Upper lobe of left lung (tissue), 6 donors: ENCODE measurements at regions not wholly inside any gene's neighbourhood (a gene's known extent, or its start where the extent isn't known, plus 50 kb on each side); places are given as distances from the start of the nearest gene placed in this dataset.

Source experiments
- ATAC-seq, 2 donors: fragments of 200-7000 bp; cut with Tn5 transposase; one replicate each; pipeline ENCODE4 v1.9.1; 2022; ENCODE audit warnings: mild to moderate bottlenecking in 2 of 2, moderate library complexity in 2 of 2; ENCODE audit not compliant: low FRiP score in 2 of 2
- DNase-seq, 2 donors: peaks; one replicate each; pipeline ENCODE4 v3.0.0-alpha.2; 2019 to 2020
- H3K27ac ChIP-seq, 4 donors: fragments of 200-600 bp; sonication (generic); one replicate each; pipeline ENCODE4 v1.5.1; 2016 to 2019
- H3K27me3 ChIP-seq, 4 donors: fragments of 200-600 bp; sonication (generic); one replicate each; pipeline ENCODE4 v1.5.1; 2017 to 2019
- H3K36me3 ChIP-seq, 4 donors: fragments of 200-600 bp; sonication (generic); one replicate each; pipeline ENCODE4 v1.5.1; 2016 to 2019
- H3K4me1 ChIP-seq, 4 donors: fragments of 200-600 bp; sonication (generic); one replicate each; pipeline ENCODE4 v1.5.1; 2018 to 2019
- H3K4me3 ChIP-seq, 4 donors: fragments of 200-600 bp; sonication (generic); one replicate each; pipeline ENCODE4 v1.5.1; 2017 to 2019; ENCODE audit warnings: mild to moderate bottlenecking in 2 of 4, moderate library complexity in 1 of 4
- H3K9me3 ChIP-seq, 4 donors: fragments of 200-600 bp; sonication (generic); one replicate each; pipeline ENCODE4 v1.5.1; 2018 to 2019
- CTCF ChIP-seq, 6 experiments: fragments of 450-650 bp in 4 of 6; fragments of 200-600 bp in 2 of 6; sonication (generic) in 2 of 6; IDR thresholded peaks; one replicate each; pipeline ENCODE4 v1.5.1; 2016 to 2019; ENCODE audit warnings: antibody characterized with exemption in 6 of 6
- EP300 ChIP-seq, 4 donors: sonication (generic); formaldehyde crosslinking; IDR thresholded peaks; one replicate each; pipeline ENCODE4 v1.5.1; 2017; ENCODE audit warnings: antibody characterized with exemption in 4 of 4, control low read depth in 2 of 4
- POLR2A ChIP-seq, 4 donors: fragments of 450-650 bp; IDR thresholded peaks; one replicate each; pipeline ENCODE4 v1.5.1; 2016 to 2017; ENCODE audit warnings: antibody characterized with exemption in 4 of 4, mild to moderate bottlenecking in 2 of 4
- POLR2AphosphoS5 ChIP-seq, 2 donors: sonication (generic); formaldehyde crosslinking; IDR thresholded peaks; one replicate each; pipeline ENCODE4 v1.5.1; 2017; ENCODE audit warnings: antibody characterized with exemption in 2 of 2
- WGBS, 2 donors: methylation state at CpG; one replicate each; pipeline ENCODE4 v1.1.5; 2017 to 2018; 5-methylcytosine and 5-hydroxymethylcytosine counted together
- donor health status: DM: no; HTN: no; CAD: no; lungs with moderate emphysema.
- donor health status: DM: no; HTN: yes; CAD: no; lungs with severe emphysema.

- no peak for DNase-seq
- 52 to 75% methylated on average over 2 of the region's 2 CpGs for WGBS, 2 donors
- Histone ChIP-seq H3K9me3 (no peaks in the 10 kb centered on the region), H3K27ac (no peak overlapping the region), H3K36me3 (no peaks in the 10 kb centered on the region), H3K27me3 (no peaks in the 10 kb centered on the region), H3K4me1 (no peaks in the 10 kb centered on the region), H3K4me3 (no peak overlapping the region)
- no peak for TF ChIP-seq POLR2A (IDR thresholded peaks at IDR 0.05)
- no peak for TF ChIP-seq POLR2AphosphoS5 (IDR thresholded peaks at IDR 0.05)
- no peak for TF ChIP-seq EP300 (IDR thresholded peaks at IDR 0.05)
- TF ChIP-seq CTCF (IDR thresholded peaks at IDR 0.05) = no peak
- no peak for ATAC-seq
Observed at GRCh38 chr2:149849136-149849535, 261.6 kb upstream of the MMADHC start.

- Histone ChIP-seq H3K4me1 (no peaks in the 10 kb centered on the region), H3K27me3 (no peaks in the 10 kb centered on the region), H3K27ac (no peak overlapping the region), H3K4me3 (no peak overlapping the region), H3K36me3 (no peaks in the 10 kb centered on the region), H3K9me3 (no peaks in the 10 kb centered on the region)
- DNase-seq (no peak), ATAC-seq (no peak)
- WGBS, 2 donors = 70 to 83% methylated on average over 1 of the region's 1 CpG
- TF ChIP-seq POLR2AphosphoS5 (IDR thresholded peaks at IDR 0.05) (no peak), CTCF (IDR thresholded peaks at IDR 0.05) (no peak), EP300 (IDR thresholded peaks at IDR 0.05) (no peak), POLR2A (IDR thresholded peaks at IDR 0.05) (no peak)
Observed at GRCh38 chr2:149841396-149841795, 253.8 kb upstream of the MMADHC start.

GRCh38 chr2:149832324-149832723 lies 244.7 kb upstream of the MMADHC start:
- Histone ChIP-seq H3K9me3 (no peaks in the 10 kb centered on the region), H3K4me3 (no peak overlapping the region), H3K27ac (no peak overlapping the region), H3K36me3 (no peaks in the 10 kb centered on the region), H3K27me3 (no peaks in the 10 kb centered on the region), H3K4me1 (no peaks in the 10 kb centered on the region)
- DNase-seq (no peak), ATAC-seq (no peak)
- WGBS, 2 donors = 69 to 72% methylated on average over 2 of the region's 2 CpGs
- TF ChIP-seq CTCF (IDR thresholded peaks at IDR 0.05) (no peak), POLR2A (IDR thresholded peaks at IDR 0.05) (no peak), EP300 (IDR thresholded peaks at IDR 0.05) (no peak), POLR2AphosphoS5 (IDR thresholded peaks at IDR 0.05) (no peak)

GRCh38 chr2:149828520-149829210 lies 241.1 kb upstream of the MMADHC start:
- no peak for ATAC-seq
- H3K4me1 ChIP-seq = no peaks in the 10 kb centered on the region
- TF ChIP-seq CTCF (IDR thresholded peaks at IDR 0.05) = no peak
- TF ChIP-seq POLR2AphosphoS5 (IDR thresholded peaks at IDR 0.05) = no peak
- TF ChIP-seq POLR2A (IDR thresholded peaks at IDR 0.05) = no peak
- TF ChIP-seq EP300 (IDR thresholded peaks at IDR 0.05) = no peak
- H3K36me3 ChIP-seq = no peaks in the 10 kb centered on the region
- no peak for DNase-seq
- H3K27ac ChIP-seq = no peak overlapping the region
- no peak overlapping the region for H3K4me3 ChIP-seq
- no peaks in the 10 kb centered on the region for H3K9me3 ChIP-seq
- no peaks in the 10 kb centered on the region for H3K27me3 ChIP-seq
- 92 to 100% methylated on average over 2 of the region's 2 CpGs for WGBS, 2 donors

- DNase-seq (no peak), ATAC-seq (no peak)
- no peaks in the 10 kb centered on the region for H3K9me3 ChIP-seq
- no peak for TF ChIP-seq EP300 (IDR thresholded peaks at IDR 0.05)
- no peaks in the 10 kb centered on the region for H3K36me3 ChIP-seq
- no peaks in the 10 kb centered on the region for H3K27me3 ChIP-seq
- WGBS, 2 donors = 74 to 82% methylated on average over 2 of the region's 2 CpGs
- H3K27ac ChIP-seq = no peak overlapping the region
- no peaks in the 10 kb centered on the region for H3K4me1 ChIP-seq
- H3K4me3 ChIP-seq = no peak overlapping the region
Observed at GRCh38 chr2:149827585-149828126, 240.1 kb upstream of the MMADHC start.
